NCI-H524 treated with DMSO at 0.1 percent for 48 hours (cell line): ENCODE measurements at regions not wholly inside any gene's neighbourhood (a gene's known extent, or its start where the extent isn't known, plus 50 kb on each side); places are given as distances from the start of the nearest gene placed in this dataset.

ENCODE experiments used
- DNase-seq: peaks from one replicate; lab custom pipeline; 2025; lab: John Stamatoyannopoulos, UW

- DNase-seq = no peak
Observed at GRCh38 chr2:160956243-160956802, 203.9 kb upstream of the TANK start.

GRCh38 chr2:160963957-160964356 lies 196.3 kb upstream of the TANK start:
- no peak for DNase-seq

GRCh38 chr2:160967523-160967922 lies 192.7 kb upstream of the TANK start:
- peak; percentile 40 for DNase-seq

- no peak for DNase-seq
Observed at GRCh38 chr2:160968183-160968582, 192.0 kb upstream of the TANK start.

- DNase-seq = peak; percentile 27
Observed at GRCh38 chr2:160970052-160970965, 189.9 kb upstream of the TANK start.

- DNase-seq = no peak
Observed at GRCh38 chr2:160973991-160974390, 186.2 kb upstream of the TANK start.

GRCh38 chr2:160974803-160975202 lies 185.4 kb upstream of the TANK start:
- DNase-seq = no peak

- DNase-seq = no peak
Observed at GRCh38 chr2:160976797-160977196, 183.4 kb upstream of the TANK start.

- no peak for DNase-seq
Observed at GRCh38 chr2:160977376-160977775, 182.9 kb upstream of the TANK start.

GRCh38 chr2:160977854-160978253 lies 182.4 kb upstream of the TANK start:
- DNase-seq = no peak

GRCh38 chr2:160984426-160985077 lies 175.7 kb upstream of the TANK start:
- no peak for DNase-seq

GRCh38 chr2:160989778-160990177 lies 170.4 kb upstream of the TANK start:
- DNase-seq = no peak

GRCh38 chr2:160993654-160994061 lies 166.6 kb upstream of the TANK start:
- no peak for DNase-seq

- peak; percentile 21 for DNase-seq
Observed at GRCh38 chr2:160994141-160995002, 165.9 kb upstream of the TANK start.

GRCh38 chr2:160996584-160996983 lies 163.6 kb upstream of the TANK start:
- no peak for DNase-seq

- no peak for DNase-seq
Observed at GRCh38 chr2:161004379-161004778, 155.8 kb upstream of the TANK start.

- no peak for DNase-seq
Observed at GRCh38 chr2:161005170-161005569, 155.1 kb upstream of the TANK start.

GRCh38 chr2:161008311-161008710 lies 151.9 kb upstream of the TANK start:
- DNase-seq = no peak

GRCh38 chr2:161010503-161011015 lies 149.7 kb upstream of the TANK start:
- DNase-seq = no peak

GRCh38 chr2:161017780-161018470 lies 142.3 kb upstream of the TANK start:
- no peak for DNase-seq

GRCh38 chr2:161019311-161019710 lies 140.9 kb upstream of the TANK start:
- no peak for DNase-seq
